ENCODE measurements at regions not wholly inside any gene's neighbourhood (a gene's known extent, or its start where the extent isn't known, plus 50 kb on each side); places are given as distances from the start of the nearest gene placed in this dataset.

DNA sequence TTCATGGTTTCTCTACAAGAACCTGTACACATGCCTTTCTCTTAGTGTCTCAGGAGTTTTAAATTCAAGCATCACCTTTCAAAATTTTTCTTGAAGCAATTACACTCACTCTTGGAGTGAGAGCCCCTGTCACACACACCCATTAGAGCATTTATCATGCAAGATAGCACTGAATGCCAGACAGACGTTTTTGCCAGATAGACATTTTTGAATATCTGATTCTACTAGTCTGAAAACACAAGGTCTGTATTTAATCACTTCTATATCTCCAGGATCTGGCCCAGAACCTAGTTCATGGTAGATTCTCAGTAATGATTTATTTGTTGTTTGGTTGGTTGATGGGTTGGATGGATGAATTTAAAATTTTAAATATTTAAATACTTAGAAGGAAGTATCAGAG lies 60.9 kb upstream of the PDE1C start (continued):
- TF ChIP-seq MEF2B (IDR thresholded peaks at IDR 0.05; ENCODE audit: partially characterized antibody, poor library complexity, severe bottlenecking) (no peak), ZNF384 (IDR thresholded peaks at IDR 0.05; ENCODE audit: borderline replicate concordance, low read depth, low read length) (no peak)
- TF ChIP-seq, protein P1, sequence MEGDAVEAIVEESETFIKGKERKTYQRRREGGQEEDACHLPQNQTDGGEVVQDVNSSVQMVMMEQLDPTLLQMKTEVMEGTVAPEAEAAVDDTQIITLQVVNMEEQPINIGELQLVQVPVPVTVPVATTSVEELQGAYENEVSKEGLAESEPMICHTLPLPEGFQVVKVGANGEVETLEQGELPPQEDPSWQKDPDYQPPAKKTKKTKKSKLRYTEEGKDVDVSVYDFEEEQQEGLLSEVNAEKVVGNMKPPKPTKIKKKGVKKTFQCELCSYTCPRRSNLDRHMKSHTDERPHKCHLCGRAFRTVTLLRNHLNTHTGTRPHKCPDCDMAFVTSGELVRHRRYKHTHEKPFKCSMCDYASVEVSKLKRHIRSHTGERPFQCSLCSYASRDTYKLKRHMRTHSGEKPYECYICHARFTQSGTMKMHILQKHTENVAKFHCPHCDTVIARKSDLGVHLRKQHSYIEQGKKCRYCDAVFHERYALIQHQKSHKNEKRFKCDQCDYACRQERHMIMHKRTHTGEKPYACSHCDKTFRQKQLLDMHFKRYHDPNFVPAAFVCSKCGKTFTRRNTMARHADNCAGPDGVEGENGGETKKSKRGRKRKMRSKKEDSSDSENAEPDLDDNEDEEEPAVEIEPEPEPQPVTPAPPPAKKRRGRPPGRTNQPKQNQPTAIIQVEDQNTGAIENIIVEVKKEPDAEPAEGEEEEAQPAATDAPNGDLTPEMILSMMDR (IDR thresholded peaks at IDR 0.05 in 2 of 3, conservative IDR thresholded peaks at IDR 0.05 in 1 of 3; ENCODE audit: control insufficient read depth in 2 of 3, extremely low read depth in 1 of 3, insufficient read depth in 1 of 3, low read depth in 3 of 3, low read length in 3 of 3) = no peak
- TF ChIP-seq, protein P2, sequence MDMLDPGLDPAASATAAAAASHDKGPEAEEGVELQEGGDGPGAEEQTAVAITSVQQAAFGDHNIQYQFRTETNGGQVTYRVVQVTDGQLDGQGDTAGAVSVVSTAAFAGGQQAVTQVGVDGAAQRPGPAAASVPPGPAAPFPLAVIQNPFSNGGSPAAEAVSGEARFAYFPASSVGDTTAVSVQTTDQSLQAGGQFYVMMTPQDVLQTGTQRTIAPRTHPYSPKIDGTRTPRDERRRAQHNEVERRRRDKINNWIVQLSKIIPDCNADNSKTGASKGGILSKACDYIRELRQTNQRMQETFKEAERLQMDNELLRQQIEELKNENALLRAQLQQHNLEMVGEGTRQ (IDR thresholded peaks at IDR 0.05; ENCODE audit: borderline replicate concordance, low read depth, low read length) = no peak

GRCh38 chr7:32126843-32127242 lies 56.6 kb upstream of the PDE1C start:
- ATAC-seq (no peak), FAIRE-seq (no peak), DNase-seq (ENCODE audit: low read depth, low spot score) (no peak)
- POLR2A ChIA-PET = no interaction called here
- Histone ChIP-seq H3K79me2 (ENCODE audit: control insufficient read depth, insufficient read depth, low read length) (no peaks in the 10 kb centered on the region), H2AFZ (ENCODE audit: control insufficient read depth, low read depth, low read length) (no peak overlapping the region), H3K9me3 (replicated peaks; ENCODE audit: control insufficient read depth, insufficient read depth, low read length) (no peaks in the 10 kb centered on the region), H3K9ac (ENCODE audit: control insufficient read depth, insufficient read depth, low read length) (no peak overlapping the region), H3K4me3 (no peak overlapping the region), H3K4me2 (ENCODE audit: control insufficient read depth, insufficient read depth) (no peak overlapping the region), H3K27ac (ENCODE audit: control insufficient read depth, insufficient read depth) (no peak overlapping the region), H4K20me1 (ENCODE audit: control insufficient read depth, insufficient read depth) (no peaks in the 10 kb centered on the region), H3K4me1 (ENCODE audit: control insufficient read depth, insufficient read depth, low read length) (no peaks in the 10 kb centered on the region), H3K27me3 (replicated peaks in 1 of 2; ENCODE audit: control insufficient read depth in 2 of 2, insufficient read depth in 2 of 2, low read length in 1 of 2) (no peaks in the 10 kb centered on the region), H3K36me3 (ENCODE audit: control insufficient read depth in 2 of 2, insufficient read depth in 2 of 2, low read length in 1 of 2) (no peaks in the 10 kb centered on the region)
- WGBS (ENCODE audit: insufficient coverage, insufficient replicate concordance, low lambda C conversion rate, missing lambda C conversion rate) = 0% methylated on average over 1 of the region's 1 CpG
- CTCF ChIA-PET = no interaction called here
- RAD21 ChIA-PET (ENCODE audit: unreplicated experiment) = no interaction called here
- intact Hi-C loops (cut with micrococcal nuclease; ENCODE audit: unreplicated experiment) = no loop called here
- in situ Hi-C loops (cut with MboI) = no loop called here
- no TSS peak for BruUV-seq (replicated peaks)
- SMC1A ChIA-PET (ENCODE audit: uncharacterized antibody, unreplicated experiment) = no interaction called here
- TF ChIP-seq ELK1 (IDR thresholded peaks at IDR 0.05; ENCODE audit: low read depth, low read length) (no peak), RUNX3 (IDR thresholded peaks at IDR 0.05; ENCODE audit: low read length) (no peak), TCF12 (IDR thresholded peaks at IDR 0.05; ENCODE audit: low read depth, low read length) (no peak), STAT3 (IDR thresholded peaks at IDR 0.05; ENCODE audit: low read depth, low read length) (no peak), SMAD1 (IDR thresholded peaks at IDR 0.05; ENCODE audit: low read depth, partially characterized antibody) (no peak), KAT2A (conservative IDR thresholded peaks at IDR 0.05; ENCODE audit: control insufficient read depth, low read depth, low read length) (no peak), PKNOX1 (IDR thresholded peaks at IDR 0.05) (no peak), MYC (IDR thresholded peaks at IDR 0.05; ENCODE audit: insufficient read depth, insufficient read length, insufficient replicate concordance, low read length, severe bottlenecking) (no peak), SPI1 (IDR thresholded peaks at IDR 0.05; ENCODE audit: borderline replicate concordance, insufficient read depth, low read depth, low read length) (no peak), CHD1 (IDR thresholded peaks at IDR 0.05; ENCODE audit: low read depth, low read length) (no peak)
- TF ChIP-seq, protein P3, sequence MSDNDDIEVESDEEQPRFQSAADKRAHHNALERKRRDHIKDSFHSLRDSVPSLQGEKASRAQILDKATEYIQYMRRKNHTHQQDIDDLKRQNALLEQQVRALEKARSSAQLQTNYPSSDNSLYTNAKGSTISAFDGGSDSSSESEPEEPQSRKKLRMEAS (IDR thresholded peaks at IDR 0.05; ENCODE audit: low read depth, low read length) = no peak
